ENCODE measurements at regions not wholly inside any gene's neighbourhood (a gene's known extent, or its start where the extent isn't known, plus 50 kb on each side); places are given as distances from the start of the nearest gene placed in this dataset.

DNA sequence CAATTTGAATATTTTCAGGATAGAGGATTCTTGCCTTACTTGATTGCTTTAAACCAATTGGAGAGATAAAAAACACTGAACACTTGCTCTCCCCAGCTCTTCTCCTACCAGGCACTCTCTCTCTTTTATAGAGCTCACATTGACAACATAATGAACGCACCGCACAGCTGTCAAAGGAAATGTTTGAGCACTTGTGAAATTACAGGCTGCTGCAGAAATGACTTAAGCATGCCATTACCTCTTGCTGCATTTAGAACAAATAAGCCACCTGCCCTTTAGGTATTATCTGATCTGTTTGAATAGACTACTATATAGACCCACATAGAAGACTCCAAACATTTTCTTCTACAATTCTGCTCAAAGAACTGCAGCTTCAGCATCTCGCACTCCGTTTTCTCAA, 227.7 kb downstream of the C4orf33 start:
- ChIA-PET CTCF (no interaction called here), POLR2A (ENCODE audit: unreplicated experiment) (no interaction called here)
- Histone ChIP-seq H3K27me3 (ENCODE audit: control insufficient read depth, insufficient read depth, low read length) (no peaks in the 10 kb centered on the region), H4K5ac (ENCODE audit: low read depth, low read length) (no peak overlapping the region), H3K27ac (ENCODE audit: insufficient read depth, low read length) (no peak overlapping the region), H3K9me1 (ENCODE audit: insufficient read depth, low read length) (no peaks in the 10 kb centered on the region), H3K14ac (replicated peaks; ENCODE audit: low read depth, low read length) (no peak overlapping the region), H3K56ac (ENCODE audit: extremely low read depth, insufficient read depth, low read length) (no peak overlapping the region), H2AK9ac (replicated peaks; ENCODE audit: low read depth, low read length, poor library complexity) (no peak overlapping the region), H3K4me3 (ENCODE audit: insufficient read depth, low read depth, low read length) (no peak overlapping the region), H3K9ac (ENCODE audit: low read depth, low read length) (no peak overlapping the region), H2AFZ (replicated peaks; ENCODE audit: low read length, poor library complexity) (no peak overlapping the region), H3K18ac (ENCODE audit: low read depth, low read length) (no peak overlapping the region), H2BK20ac (ENCODE audit: low read depth, low read length) (no peak overlapping the region), H3K4me2 (ENCODE audit: low read depth, low read length) (no peak overlapping the region), H3K23ac (ENCODE audit: low read depth, low read length) (no peak overlapping the region), H4K91ac (ENCODE audit: insufficient read depth, low read depth, low read length) (no peak overlapping the region), H4K8ac (ENCODE audit: low read depth in 2 of 2, low read length in 2 of 2) (no peak overlapping the region), H3K36me3 (ENCODE audit: control insufficient read depth, insufficient read depth, low read length) (no peaks in the 10 kb centered on the region), H2AK5ac (ENCODE audit: low read depth, low read length) (no peak overlapping the region), H3K4me1 (ENCODE audit: control insufficient read depth, insufficient read depth, low read length) (no peaks in the 10 kb centered on the region), H3K9me3 (ENCODE audit: control insufficient read depth, insufficient read depth, low read length) (no peaks in the 10 kb centered on the region), H2BK120ac (ENCODE audit: low read depth, low read length) (no peak overlapping the region), H3K4ac (ENCODE audit: low read depth, low read length) (no peak overlapping the region), H2BK5ac (ENCODE audit: low read depth, low read length, poor library complexity, severe bottlenecking) (no peak overlapping the region), H3K79me1 (ENCODE audit: low read depth in 1 of 2, low read length in 2 of 2) (no peaks in the 10 kb centered on the region), H4K20me1 (ENCODE audit: insufficient read depth, low read length) (no peaks in the 10 kb centered on the region), H2BK15ac (ENCODE audit: low read depth, low read length) (no peak overlapping the region)
- dilution Hi-C loops (cut with HindIII; ENCODE audit: low sequenced_read_pairs, unreplicated experiment) = no loop called here
- ATAC-seq (ENCODE audit: low read depth) (no peak), DNase-seq (no peak)
- intact Hi-C loops (cut with micrococcal nuclease) = no loop called here
- TF ChIP-seq SMC3 (IDR thresholded peaks at IDR 0.05; ENCODE audit: low read depth, low read length) = no peak
- TF ChIP-seq RFX5 (IDR thresholded peaks at IDR 0.05; ENCODE audit: low read depth, low read length) = no peak
- no peak for TF ChIP-seq FOS (IDR thresholded peaks at IDR 0.05; ENCODE audit: low read depth, low read length)
- TF ChIP-seq NFE2L2 (IDR thresholded peaks at IDR 0.05; ENCODE audit: low read depth, low read length) = no peak
- TF ChIP-seq, protein P1, sequence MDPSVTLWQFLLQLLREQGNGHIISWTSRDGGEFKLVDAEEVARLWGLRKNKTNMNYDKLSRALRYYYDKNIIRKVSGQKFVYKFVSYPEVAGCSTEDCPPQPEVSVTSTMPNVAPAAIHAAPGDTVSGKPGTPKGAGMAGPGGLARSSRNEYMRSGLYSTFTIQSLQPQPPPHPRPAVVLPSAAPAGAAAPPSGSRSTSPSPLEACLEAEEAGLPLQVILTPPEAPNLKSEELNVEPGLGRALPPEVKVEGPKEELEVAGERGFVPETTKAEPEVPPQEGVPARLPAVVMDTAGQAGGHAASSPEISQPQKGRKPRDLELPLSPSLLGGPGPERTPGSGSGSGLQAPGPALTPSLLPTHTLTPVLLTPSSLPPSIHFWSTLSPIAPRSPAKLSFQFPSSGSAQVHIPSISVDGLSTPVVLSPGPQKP (IDR thresholded peaks at IDR 0.05; ENCODE audit: borderline replicate concordance, low read depth, low read length) = no peak
- no peak for TF ChIP-seq BHLHE40 (IDR thresholded peaks at IDR 0.05; ENCODE audit: low read depth, low read length)
- TF ChIP-seq CHD1 (IDR thresholded peaks at IDR 0.05; ENCODE audit: low read depth, low read length) = no peak
- no peak for TF ChIP-seq RCOR1 (IDR thresholded peaks at IDR 0.05; ENCODE audit: insufficient replicate concordance, low read length)
- no peak for TF ChIP-seq RAD21 (IDR thresholded peaks at IDR 0.05; ENCODE audit: low read length)
- in situ Hi-C loops (cut with MboI; ENCODE audit: low sequenced_read_pairs) = no loop called here
- 69% methylated on average over 2 of the region's 4 CpGs; no CpG with 5 or more reads in 1 of the 2 experiments for WGBS, 2 experiments (ENCODE audit: extremely low coverage in 2 of 2, insufficient read length in 1 of 2)
- no TSS peak for BruUV-seq (replicated peaks)

All from IMR-90 (cell line).